Naive thymus-derived CD4-positive, alpha-beta T cell (primary cell): ENCODE measurements at regions not wholly inside any gene's neighbourhood (a gene's known extent, or its start where the extent isn't known, plus 50 kb on each side); places are given as distances from the start of the nearest gene placed in this dataset.
A peak's percentile ranks its signal among the peaks of the same experiment; 100 is the strongest.

Experiments
- ATAC-seq: fragments of 150-1000 bp; cut with Tn5 transposase; 2 replicates; pipeline ENCODE4 v1.10.0; 2021; ENCODE audit warnings: mild to moderate bottlenecking, moderate library complexity
- CTCF ChIA-PET: fragments of 350-600 bp; sonication (Branson Sonifier 250); formaldehyde crosslinking; loops from one replicate; lab custom pipeline; 2021; ENCODE audit warnings: antibody characterized with exemption; lab: Charles Lee
- POLR2A ChIA-PET: fragments of 350-600 bp; sonication (Branson Sonifier 250); formaldehyde crosslinking; loops from one replicate; lab custom pipeline; 2021; ENCODE audit warnings: antibody characterized with exemption, inconsistent platforms; lab: Charles Lee
- DNase-seq, 9 donors: peaks; one replicate each; pipeline versions ENCODE4 v3.0.0 to v3.0.0-alpha.2; 2020 to 2022; ENCODE audit warnings: mixed read lengths in 1 of 9
- H3K27ac ChIP-seq: one replicate; pipeline ENCODE4 v1.7.0; 2013; ENCODE audit warnings: mild to moderate bottlenecking, low read depth, low read length, moderate library complexity
- H3K27me3 ChIP-seq, 2 donors: one replicate each; pipeline ENCODE4 v1.7.0; 2013; ENCODE audit warnings: low read length in 2 of 2, mild to moderate bottlenecking in 2 of 2, moderate library complexity in 2 of 2; ENCODE audit not compliant: control insufficient read depth in 2 of 2, insufficient read depth in 2 of 2
- H3K36me3 ChIP-seq, 3 experiments: 1 replicate in 2 of 3; 2 replicates in 1 of 3; pipeline ENCODE4 v1.7.0; 2013; ENCODE audit warnings: low read length in 3 of 3, mild to moderate bottlenecking in 3 of 3, moderate library complexity in 1 of 3; ENCODE audit not compliant: insufficient read depth in 3 of 3, control insufficient read depth in 2 of 3
- H3K4me1 ChIP-seq, 2 donors: one replicate each; pipeline ENCODE4 v1.7.0; 2013; ENCODE audit warnings: low read length in 2 of 2, mild to moderate bottlenecking in 2 of 2, moderate library complexity in 1 of 2; ENCODE audit not compliant: control insufficient read depth in 2 of 2, insufficient read depth in 2 of 2
- H3K4me3 ChIP-seq: 2 replicates; pipeline ENCODE4 v1.7.0; 2013; ENCODE audit warnings: mild to moderate bottlenecking, low read length
- H3K9me3 ChIP-seq, 3 experiments: 1 replicate in 2 of 3; 2 replicates in 1 of 3; pipeline ENCODE4 v1.7.0; 2013; ENCODE audit warnings: low read length in 3 of 3; ENCODE audit not compliant: control insufficient read depth in 2 of 3
- H3K27ac Mint-ChIP-seq, 9 donors: one replicate each; pipeline ENCODE4 v1.8.0; 2020 to 2022; ENCODE audit warnings: mixed read lengths in 9 of 9, mild to moderate bottlenecking in 8 of 9, moderate library complexity in 5 of 9, inconsistent platforms in 2 of 9
- H3K27me3 Mint-ChIP-seq, 5 donors: one replicate each; pipeline ENCODE4 v1.8.0; 2021 to 2022; ENCODE audit warnings: mixed read lengths in 5 of 5, mild to moderate bottlenecking in 1 of 5
- H3K36me3 Mint-ChIP-seq, 5 donors: one replicate each; pipeline ENCODE4 v1.8.0; 2020 to 2022; ENCODE audit warnings: mixed read lengths in 5 of 5, mild to moderate bottlenecking in 3 of 5, inconsistent platforms in 1 of 5
- H3K4me1 Mint-ChIP-seq, 7 donors: one replicate each; pipeline ENCODE4 v1.8.0; 2020 to 2022; ENCODE audit warnings: mixed read lengths in 7 of 7, mild to moderate bottlenecking in 3 of 7, inconsistent platforms in 1 of 7
- H3K4me3 Mint-ChIP-seq, 10 donors: one replicate each; pipeline ENCODE4 v1.8.0; 2020 to 2022; ENCODE audit warnings: mild to moderate bottlenecking in 10 of 10, mixed read lengths in 10 of 10, moderate library complexity in 6 of 10, inconsistent platforms in 2 of 10
- H3K9me3 Mint-ChIP-seq, 11 donors: one replicate each; pipeline ENCODE4 v1.8.0; 2020 to 2022; ENCODE audit warnings: mixed read lengths in 11 of 11, mild to moderate bottlenecking in 4 of 11, inconsistent platforms in 1 of 11, moderate library complexity in 1 of 11
- intact Hi-C, 2 donors: fragments of 100-400 bp; cut with micrococcal nuclease; formaldehyde crosslinking; loops; one replicate each; pipeline ENCODE4 v1.15.1; 2023

- Mint-ChIP-seq H3K27ac (peak overlapping the region in 1 of 9 donors; percentile 70), H3K4me1 (no peaks in the 10 kb centered on the region), H3K9me3 (peaks cover 0 to 20% (median 5%) of the 10 kb centered on the region in 11 donors), H3K36me3 (no peaks in the 10 kb centered on the region), H3K27me3 (no peaks in the 10 kb centered on the region), H3K4me3 (no peak overlapping the region)
- Histone ChIP-seq H3K9me3 (no peaks in the 10 kb centered on the region), H3K4me1 (no peaks in the 10 kb centered on the region), H3K4me3 (no peak overlapping the region), H3K27me3 (no peaks in the 10 kb centered on the region), H3K36me3 (no peaks in the 10 kb centered on the region), H3K27ac (no peak overlapping the region)
- intact Hi-C loops = no loop called here
- CTCF ChIA-PET = no interaction called here
- ATAC-seq (no peak), DNase-seq (no peak)
- POLR2A ChIA-PET = no interaction called here
Observed at GRCh38 chr4:45331802-45332201, 605.4 kb upstream of the GNPDA2 start.

DNA sequence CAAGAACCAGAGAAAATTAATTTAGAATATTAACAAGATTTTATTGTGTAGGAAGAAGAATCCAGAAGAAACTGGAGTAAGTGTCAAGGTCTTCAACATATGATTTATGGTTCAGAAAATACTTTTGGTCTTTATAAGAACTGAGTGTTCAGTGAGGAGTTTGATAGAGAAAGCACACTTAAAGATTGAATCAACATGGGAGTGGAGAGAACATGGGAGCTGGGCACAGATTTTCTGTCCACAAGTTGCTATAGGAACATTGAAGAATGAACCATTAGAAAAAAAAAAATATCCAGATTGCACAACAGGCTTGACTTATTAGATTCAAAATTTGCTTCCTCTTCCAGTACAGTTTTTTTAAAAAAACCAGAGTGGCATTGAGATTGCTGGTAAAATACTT is 601.2 kb upstream of the GNPDA2 start:
- Mint-ChIP-seq H3K4me1 (no peaks in the 10 kb centered on the region), H3K4me3 (no peak overlapping the region), H3K27me3 (no peaks in the 10 kb centered on the region), H3K27ac (no peak overlapping the region), H3K36me3 (no peaks in the 10 kb centered on the region), H3K9me3 (peaks cover 2 to 21% (median 8%) of the 10 kb centered on the region in 11 donors)
- ATAC-seq = no peak
- no peaks in the 10 kb centered on the region for H3K9me3 ChIP-seq
- no peak overlapping the region for H3K4me3 ChIP-seq
- H3K27me3 ChIP-seq = no peaks in the 10 kb centered on the region
- ChIA-PET CTCF (no interaction called here), POLR2A (no interaction called here)
- no peak for DNase-seq
- H3K27ac ChIP-seq = no peak overlapping the region
- intact Hi-C loops = no loop called here
- H3K36me3 ChIP-seq = no peaks in the 10 kb centered on the region
- H3K4me1 ChIP-seq = no peaks in the 10 kb centered on the region

GRCh38 chr4:45324455-45325417 is 598.4 kb upstream of the GNPDA2 start:
- intact Hi-C loops = no loop called here
- H3K27ac ChIP-seq = no peak overlapping the region
- no peak overlapping the region for H3K4me3 ChIP-seq
- POLR2A ChIA-PET = no interaction called here
- H3K36me3 ChIP-seq = no peaks in the 10 kb centered on the region
- Mint-ChIP-seq H3K9me3 (peaks cover 0 to 21% (median 6%) of the 10 kb centered on the region in 11 donors), H3K4me3 (no peak overlapping the region), H3K27ac (no peak overlapping the region), H3K27me3 (no peaks in the 10 kb centered on the region), H3K36me3 (no peaks in the 10 kb centered on the region), H3K4me1 (no peaks in the 10 kb centered on the region)
- DNase-seq (no peak), ATAC-seq (no peak)
- no peaks in the 10 kb centered on the region for H3K27me3 ChIP-seq
- no peaks in the 10 kb centered on the region for H3K9me3 ChIP-seq
- CTCF ChIA-PET = no interaction called here
- no peaks in the 10 kb centered on the region for H3K4me1 ChIP-seq

DNA sequence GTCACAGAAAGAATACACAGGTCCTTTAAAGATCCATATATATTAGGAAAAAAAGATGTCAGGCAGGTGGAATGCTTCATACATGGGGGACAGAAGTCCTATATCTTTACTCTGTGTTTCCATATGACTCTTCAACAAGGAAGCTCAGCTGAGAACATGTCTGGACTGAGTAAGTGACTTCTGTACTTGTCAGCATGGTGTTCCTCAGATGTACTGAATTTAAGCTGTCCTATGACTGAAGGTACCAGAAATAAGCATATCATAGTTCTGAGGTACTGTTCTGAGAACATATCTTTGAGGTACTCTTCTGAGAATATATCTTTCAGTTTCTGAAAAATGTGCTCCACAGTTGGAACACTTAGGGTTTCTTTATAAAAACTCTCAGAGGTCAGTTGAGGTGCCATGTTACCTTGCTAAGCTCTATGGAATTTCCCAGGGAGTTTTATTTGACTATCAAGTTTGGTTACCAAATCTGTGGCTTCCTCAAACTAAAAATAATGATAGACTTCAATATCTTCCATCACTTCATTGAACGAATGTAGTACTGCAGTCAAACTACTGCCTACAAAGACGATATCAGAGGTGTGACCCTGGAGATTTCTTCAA is 597.2 kb upstream of the GNPDA2 start:
- no peaks in the 10 kb centered on the region for H3K4me1 Mint-ChIP-seq
- CTCF ChIA-PET = no interaction called here

DNA sequence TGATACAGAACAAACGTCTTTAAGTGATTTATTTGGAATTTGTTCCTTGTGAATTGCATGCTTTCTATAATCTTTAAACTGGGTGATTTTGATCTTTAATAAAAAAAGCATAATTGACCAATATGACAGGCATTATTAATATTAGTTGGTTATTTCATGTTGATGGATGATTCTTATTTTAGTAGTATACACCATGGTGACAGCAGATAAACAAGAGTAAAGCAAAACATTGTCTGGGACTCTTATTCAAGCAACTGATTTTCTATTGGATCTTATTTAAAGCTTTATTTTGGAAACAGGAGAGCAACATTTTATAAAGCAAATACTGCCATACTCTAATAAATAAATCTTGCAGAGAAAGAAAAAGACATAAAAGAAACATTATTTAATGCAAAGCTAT is 591.4 kb upstream of the GNPDA2 start:
- H3K27me3 ChIP-seq = no peaks in the 10 kb centered on the region
- H3K9me3 Mint-ChIP-seq = peaks cover 0 to 27% (median 1%) of the 10 kb centered on the region in 11 donors
- intact Hi-C loops = no loop called here

More for the DNA sequence above, 597.2 kb upstream of the GNPDA2 start:
- no peak overlapping the region for H3K4me3 Mint-ChIP-seq
- ATAC-seq (no peak), DNase-seq (no peak)
- no peak overlapping the region for H3K4me3 ChIP-seq
- no peaks in the 10 kb centered on the region for H3K36me3 ChIP-seq
- POLR2A ChIA-PET = no interaction called here
- no peaks in the 10 kb centered on the region for H3K27me3 ChIP-seq
- no peak overlapping the region for H3K27ac ChIP-seq
- no peaks in the 10 kb centered on the region for H3K9me3 ChIP-seq
- no peak overlapping the region for H3K27ac Mint-ChIP-seq
- no peaks in the 10 kb centered on the region for H3K4me1 ChIP-seq
- intact Hi-C loops = no loop called here
- peaks cover 0 to 21% (median 5%) of the 10 kb centered on the region in 11 donors for H3K9me3 Mint-ChIP-seq
- H3K27me3 Mint-ChIP-seq = no peaks in the 10 kb centered on the region
- no peaks in the 10 kb centered on the region for H3K36me3 Mint-ChIP-seq

DNA sequence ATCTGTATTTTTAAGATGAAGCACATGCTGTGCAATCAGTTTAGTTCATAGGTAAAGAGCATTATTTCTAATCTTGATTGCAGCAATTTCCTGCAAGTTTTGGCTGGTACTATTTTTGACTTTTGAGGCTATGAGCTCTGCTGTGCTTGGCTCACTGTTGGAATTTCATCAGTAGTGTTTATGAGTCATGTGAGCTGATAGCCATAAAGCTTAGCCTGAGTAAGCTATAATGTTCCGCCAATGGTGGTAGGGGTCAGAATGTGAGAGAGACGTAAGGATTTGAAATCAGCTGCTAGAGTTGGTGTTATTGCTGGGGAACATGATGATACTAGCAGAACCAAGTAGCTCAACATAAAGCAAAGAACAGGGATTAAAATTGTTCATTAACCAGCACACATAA is 590.9 kb upstream of the GNPDA2 start:
- no peak overlapping the region for H3K27ac ChIP-seq
- no peaks in the 10 kb centered on the region for H3K36me3 Mint-ChIP-seq
- H3K9me3 Mint-ChIP-seq = peaks cover 0 to 27% (median 1%) of the 10 kb centered on the region in 11 donors
- H3K4me1 Mint-ChIP-seq = no peaks in the 10 kb centered on the region
- no peak overlapping the region for H3K4me3 Mint-ChIP-seq
- no peak overlapping the region for H3K4me3 ChIP-seq
- no peaks in the 10 kb centered on the region for H3K36me3 ChIP-seq
- POLR2A ChIA-PET = no interaction called here
- no peak for ATAC-seq
- H3K27me3 Mint-ChIP-seq = no peaks in the 10 kb centered on the region
- DNase-seq = no peak
- CTCF ChIA-PET = no interaction called here
- no peaks in the 10 kb centered on the region for H3K9me3 ChIP-seq
- no peaks in the 10 kb centered on the region for H3K27me3 ChIP-seq
- H3K4me1 ChIP-seq = no peaks in the 10 kb centered on the region
- no peak overlapping the region for H3K27ac Mint-ChIP-seq
- intact Hi-C loops = no loop called here

More for the DNA sequence above, 591.4 kb upstream of the GNPDA2 start:
- Histone ChIP-seq H3K4me1 (no peaks in the 10 kb centered on the region), H3K36me3 (no peaks in the 10 kb centered on the region), H3K27ac (no peak overlapping the region), H3K9me3 (no peaks in the 10 kb centered on the region), H3K4me3 (no peak overlapping the region)
- Mint-ChIP-seq H3K27me3 (no peaks in the 10 kb centered on the region), H3K4me3 (no peak overlapping the region), H3K36me3 (no peaks in the 10 kb centered on the region), H3K27ac (no peak overlapping the region), H3K4me1 (no peaks in the 10 kb centered on the region)
- ATAC-seq = no peak
- ChIA-PET CTCF (no interaction called here), POLR2A (no interaction called here)
- DNase-seq = no peak
